ENCODE measurements at regions not wholly inside any gene's neighbourhood (a gene's known extent, or its start where the extent isn't known, plus 50 kb on each side); places are given as distances from the start of the nearest gene placed in this dataset.

DNA sequence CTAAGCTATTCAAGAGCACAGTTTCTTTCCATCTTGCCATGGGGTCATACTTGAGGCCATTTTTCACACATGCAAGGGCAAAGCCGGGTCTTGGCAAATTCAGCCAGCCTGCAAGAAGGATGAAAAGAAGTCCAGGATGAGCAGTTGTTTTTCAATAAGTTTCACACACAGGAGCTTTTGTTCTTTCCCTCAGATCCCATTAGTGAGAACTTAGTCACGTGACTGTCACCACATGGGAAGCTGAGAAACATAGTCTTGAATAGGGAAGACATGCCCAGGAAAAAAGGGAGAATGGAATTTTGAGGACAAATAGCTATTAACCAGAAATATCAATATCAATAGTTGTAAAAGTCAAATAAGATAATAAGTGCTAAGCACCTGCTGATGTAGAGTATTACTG is 137.7 kb downstream of the AHR start:
- Histone ChIP-seq H3K9ac (ENCODE audit: insufficient read depth, low read depth, low read length) (no peak overlapping the region), H3K27ac (ENCODE audit: extremely low read length, insufficient read depth, low read length) (no peak overlapping the region), H4K20me1 (ENCODE audit: insufficient read depth, low read length) (no peaks in the 10 kb centered on the region), H3K4me1 (ENCODE audit: insufficient read depth, low read length) (0 out of 2 replicates have a peak, but pooled peaks cover 7% of the 10 kb centered on the region), H3K79me2 (ENCODE audit: insufficient read depth, low read length) (no peaks in the 10 kb centered on the region), H2AFZ (ENCODE audit: low read length) (no peak overlapping the region), H3K4me2 (ENCODE audit: low read depth, low read length) (no peak overlapping the region), H3K4me3 (replicated peaks in 1 of 3; ENCODE audit: insufficient read depth in 1 of 3, low read depth in 2 of 3, low read length in 3 of 3) (no peak overlapping the region), H3K36me3 (replicated peaks in 1 of 2; ENCODE audit: control insufficient read depth in 1 of 2, insufficient read depth in 2 of 2, low read length in 2 of 2) (no peaks in the 10 kb centered on the region), H3K27me3 (ENCODE audit: control insufficient read depth in 1 of 2, insufficient read depth in 2 of 2, low read length in 2 of 2) (no peaks in the 10 kb centered on the region), H3K9me3 (ENCODE audit: low read length) (peaks cover 16% of the 10 kb centered on the region)
- no TSS peak for BruUV-seq (replicated peaks)
- WGBS (ENCODE audit: low lambda C conversion rate) = 0% methylated on average over 2 of the region's 2 CpGs
- ChIA-PET CTCF (ENCODE audit: low intra/inter-chr PET ratio, low total read pairs) (no interaction called here), POLR2A (no interaction called here)
- ATAC-seq (no peak), DNase-seq (ENCODE audit: low spot score) (no peak), FAIRE-seq (no peak)
- intact Hi-C loops (cut with micrococcal nuclease; ENCODE audit: unreplicated experiment) (no loop called here), in situ Hi-C loops (cut with HindIII; ENCODE audit: extremely low pct_ligation_motif_present, low pct_unique_long_range_greater_than_20kb) (no loop called here)
- TF ChIP-seq POLR2A (IDR thresholded peaks at IDR 0.05; ENCODE audit: insufficient read depth in 1 of 2, low read depth in 2 of 2, low read length in 2 of 2) = no peak
- peak; percentile 82 for TF ChIP-seq RAD51 (IDR thresholded peaks at IDR 0.05; ENCODE audit: borderline replicate concordance)
- TF ChIP-seq, protein P1, sequence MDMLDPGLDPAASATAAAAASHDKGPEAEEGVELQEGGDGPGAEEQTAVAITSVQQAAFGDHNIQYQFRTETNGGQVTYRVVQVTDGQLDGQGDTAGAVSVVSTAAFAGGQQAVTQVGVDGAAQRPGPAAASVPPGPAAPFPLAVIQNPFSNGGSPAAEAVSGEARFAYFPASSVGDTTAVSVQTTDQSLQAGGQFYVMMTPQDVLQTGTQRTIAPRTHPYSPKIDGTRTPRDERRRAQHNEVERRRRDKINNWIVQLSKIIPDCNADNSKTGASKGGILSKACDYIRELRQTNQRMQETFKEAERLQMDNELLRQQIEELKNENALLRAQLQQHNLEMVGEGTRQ (IDR thresholded peaks at IDR 0.05; ENCODE audit: low read depth, low read length) = peak; percentile 71
- TF ChIP-seq, protein P1 (CRISPR knock-in tag; IDR thresholded peaks at IDR 0.05; ENCODE audit: borderline replicate concordance) = no peak

DNA sequence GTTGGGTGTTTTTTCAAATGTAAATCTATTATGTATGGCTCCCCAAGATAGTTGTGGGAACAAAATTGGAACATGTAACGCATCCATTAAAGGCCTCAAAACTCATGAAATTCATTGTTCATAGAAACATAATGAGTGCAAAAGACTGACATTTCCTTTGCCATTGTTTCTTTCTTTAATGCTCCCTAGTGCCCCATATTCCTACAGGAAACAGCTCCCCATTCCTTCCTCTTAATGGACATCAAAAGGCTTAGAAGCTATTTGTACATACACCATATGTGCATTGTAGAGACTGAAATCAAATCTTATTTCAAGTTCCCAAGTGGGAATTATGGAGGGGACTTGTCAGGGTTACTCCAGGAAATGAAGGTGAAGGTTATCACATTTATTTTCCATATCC is 139.1 kb downstream of the AHR start:
- Histone ChIP-seq H3K4me1 (ENCODE audit: insufficient read depth, low read length) (0 out of 2 replicates have a peak, but pooled peaks cover 6% of the 10 kb centered on the region), H3K4me2 (ENCODE audit: low read depth, low read length) (no peak overlapping the region), H4K20me1 (ENCODE audit: insufficient read depth, low read length) (no peaks in the 10 kb centered on the region), H3K27me3 (ENCODE audit: control insufficient read depth in 1 of 2, insufficient read depth in 2 of 2, low read length in 2 of 2) (no peaks in the 10 kb centered on the region), H3K79me2 (ENCODE audit: insufficient read depth, low read length) (no peaks in the 10 kb centered on the region), H3K9ac (ENCODE audit: insufficient read depth, low read depth, low read length) (no peak overlapping the region), H3K36me3 (replicated peaks in 1 of 2; ENCODE audit: control insufficient read depth in 1 of 2, insufficient read depth in 2 of 2, low read length in 2 of 2) (no peaks in the 10 kb centered on the region), H3K9me3 (ENCODE audit: low read length) (peaks cover 17% of the 10 kb centered on the region), H2AFZ (ENCODE audit: low read length) (no peak overlapping the region), H3K4me3 (replicated peaks in 1 of 3; ENCODE audit: insufficient read depth in 1 of 3, low read depth in 2 of 3, low read length in 3 of 3) (no peak overlapping the region), H3K27ac (ENCODE audit: extremely low read length, insufficient read depth, low read length) (no peak overlapping the region)
- ATAC-seq = no peak
- intact Hi-C loops (cut with micrococcal nuclease; ENCODE audit: unreplicated experiment) (no loop called here), in situ Hi-C loops (cut with HindIII; ENCODE audit: extremely low pct_ligation_motif_present, low pct_unique_long_range_greater_than_20kb) (no loop called here)
- TF ChIP-seq ATRX (CRISPR knock-in tag; IDR thresholded peaks at IDR 0.05; ENCODE audit: borderline replicate concordance) (no peak), NFE2L1 (CRISPR knock-in tag; IDR thresholded peaks at IDR 0.05; ENCODE audit: borderline replicate concordance) (no peak)
- TF ChIP-seq, protein P2, sequence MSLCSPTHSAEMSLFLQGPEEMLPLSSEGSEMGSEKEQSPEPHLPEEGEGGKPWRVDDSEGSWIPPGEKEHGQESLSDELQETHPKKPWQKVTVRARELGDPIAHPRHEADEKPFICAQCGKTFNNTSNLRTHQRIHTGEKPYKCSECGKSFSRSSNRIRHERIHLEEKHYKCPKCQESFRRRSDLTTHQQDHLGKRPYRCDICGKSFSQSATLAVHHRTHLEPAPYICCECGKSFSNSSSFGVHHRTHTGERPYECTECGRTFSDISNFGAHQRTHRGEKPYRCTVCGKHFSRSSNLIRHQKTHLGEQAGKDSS (CRISPR knock-in tag; IDR thresholded peaks at IDR 0.05; ENCODE audit: borderline replicate concordance, low read depth) = no peak
- TF ChIP-seq, protein P3, sequence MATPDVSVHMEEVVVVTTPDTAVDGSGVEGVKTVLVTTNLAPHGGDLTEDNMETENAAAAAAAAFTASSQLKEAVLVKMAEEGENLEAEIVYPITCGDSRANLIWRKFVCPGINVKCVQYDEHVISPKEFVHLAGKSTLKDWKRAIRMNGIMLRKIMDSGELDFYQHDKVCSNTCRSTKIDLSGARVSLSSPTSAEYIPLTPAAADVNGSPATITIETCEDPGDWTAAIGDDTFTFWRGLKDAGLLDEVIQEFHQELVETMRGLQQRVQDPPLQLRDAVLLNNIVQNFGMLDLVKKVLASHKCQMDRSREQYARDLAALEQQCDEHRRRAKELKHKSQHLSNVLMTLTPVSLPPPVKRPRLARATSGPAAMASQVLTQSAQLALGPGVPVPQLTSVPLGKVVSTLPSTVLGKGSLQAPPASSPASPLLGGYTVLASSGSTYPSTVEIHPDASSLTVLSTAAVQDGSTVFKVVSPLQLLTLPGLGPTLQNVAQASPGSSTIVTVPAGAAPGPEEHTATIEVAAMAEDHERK (CRISPR knock-in tag; IDR thresholded peaks at IDR 0.05; ENCODE audit: low read depth) = no peak
- FAIRE-seq = no peak
- no peak for DNase-seq (ENCODE audit: low spot score)
- ChIA-PET POLR2A (no interaction called here), CTCF (ENCODE audit: low intra/inter-chr PET ratio, low total read pairs) (no interaction called here)
- no TSS peak for BruUV-seq (replicated peaks)
- whole genome bisulfite sequencing (ENCODE audit: low lambda C conversion rate) = 88% methylated on average over 1 of the region's 1 CpG

Measured in HepG2 (cell line).